CD14-positive monocyte (primary cell): ENCODE measurements at regions not wholly inside any gene's neighbourhood (a gene's known extent, or its start where the extent isn't known, plus 50 kb on each side); places are given as distances from the start of the nearest gene placed in this dataset.

ENCODE experiments used
- DNase-seq, 3 donors: peaks; one replicate each; pipeline ENCODE4 v3.0.0-alpha.2; 2011 to 2022
- H2AFZ ChIP-seq: 2 replicates; pipeline ENCODE4 v1.6.0; 2012; ENCODE audit warnings: mild to moderate bottlenecking, low read depth, low read length, inconsistent platforms; ENCODE audit not compliant: insufficient read depth, poor library complexity, severe bottlenecking
- H3K27ac ChIP-seq, 2 donors: 1 replicate in 1 of 2; 2 replicates in 1 of 2; pipeline ENCODE4 v1.5.1; 2012 to 2013; ENCODE audit warnings: low read length in 2 of 2, control low read depth in 1 of 2, inconsistent platforms in 1 of 2, low read depth in 1 of 2, mild to moderate bottlenecking in 1 of 2
- H3K27me3 ChIP-seq, 2 donors: one replicate each; pipeline versions ENCODE4 v1.6.0 to v1.6.1; 2011 to 2013; ENCODE audit warnings: low read length in 2 of 2; ENCODE audit not compliant: control insufficient read depth in 2 of 2, insufficient read depth in 2 of 2
- H3K36me3 ChIP-seq, 2 donors: replicated peaks in 1 of 2; 1 replicate in 1 of 2; 2 replicates in 1 of 2; pipeline versions ENCODE4 v1.5.1 to v1.6.1; 2012 to 2013; ENCODE audit warnings: low read length in 2 of 2, control low read depth in 1 of 2, inconsistent platforms in 1 of 2, mild to moderate bottlenecking in 1 of 2; ENCODE audit not compliant: insufficient read depth in 2 of 2, control insufficient read depth in 1 of 2
- H3K4me1 ChIP-seq, 2 donors: 1 replicate in 1 of 2; 2 replicates in 1 of 2; pipeline versions ENCODE4 v1.5.1 to v1.6.1; 2012 to 2013; ENCODE audit warnings: low read length in 2 of 2, control low read depth in 1 of 2, inconsistent platforms in 1 of 2, mild to moderate bottlenecking in 1 of 2, moderate library complexity in 1 of 2; ENCODE audit not compliant: insufficient read depth in 2 of 2, control insufficient read depth in 1 of 2
- H3K4me2 ChIP-seq: replicated peaks from 2 replicates; pipeline ENCODE3; 2012; ENCODE audit warnings: low read length, moderate library complexity, mild to moderate bottlenecking; ENCODE audit not compliant: poor library complexity, severe bottlenecking; ENCODE audit errors: extremely low read depth
- H3K4me3 ChIP-seq, 3 experiments: fragments of 200-600 bp in 1 of 3; sonication (generic) in 1 of 3; replicated peaks in 1 of 3; 1 replicate in 2 of 3; 2 replicates in 1 of 3; pipeline ENCODE4 v1.5.1; 2011 to 2013; ENCODE audit warnings: low read length in 3 of 3, mild to moderate bottlenecking in 3 of 3, control low read depth in 2 of 3, low read depth in 2 of 3, inconsistent platforms in 1 of 3, moderate library complexity in 1 of 3
- H3K79me2 ChIP-seq: 2 replicates; pipeline ENCODE4 v1.6.0; 2012; ENCODE audit warnings: mild to moderate bottlenecking, control low read depth, inconsistent platforms, low read length, moderate library complexity; ENCODE audit not compliant: insufficient read depth
- H3K9ac ChIP-seq: 2 replicates; pipeline ENCODE4 v1.6.0; 2017; ENCODE audit warnings: low read length, mild to moderate bottlenecking; ENCODE audit not compliant: insufficient read depth, poor library complexity, severe bottlenecking
- H3K9me3 ChIP-seq, 2 donors: replicated peaks in 1 of 2; 1 replicate in 1 of 2; 2 replicates in 1 of 2; pipeline versions ENCODE4 v1.5.1 to v1.6.1; 2012 to 2013; ENCODE audit warnings: low read length in 2 of 2, control low read depth in 1 of 2; ENCODE audit not compliant: control insufficient read depth in 1 of 2, insufficient read depth in 1 of 2
- H4K20me1 ChIP-seq: 2 replicates; pipeline ENCODE4 v1.6.0; 2012; ENCODE audit warnings: mild to moderate bottlenecking, low read length, control low read depth, moderate library complexity; ENCODE audit not compliant: insufficient read depth
- H3K27ac Mint-ChIP-seq, 7 donors: one replicate each; pipeline ENCODE4 v1.8.0; 2020; ENCODE audit warnings: mild to moderate bottlenecking in 7 of 7, mixed read lengths in 7 of 7, moderate library complexity in 6 of 7, inconsistent platforms in 2 of 7
- H3K27me3 Mint-ChIP-seq, 3 donors: one replicate each; pipeline ENCODE4 v1.8.0; 2021 to 2022; ENCODE audit warnings: low read depth in 3 of 3, mild to moderate bottlenecking in 3 of 3, mixed read lengths in 3 of 3, moderate library complexity in 3 of 3, inconsistent platforms in 1 of 3
- H3K36me3 Mint-ChIP-seq, 2 donors: one replicate each; pipeline ENCODE4 v1.8.0; 2020; ENCODE audit warnings: mixed read lengths in 2 of 2, inconsistent platforms in 1 of 2, mild to moderate bottlenecking in 1 of 2
- H3K4me1 Mint-ChIP-seq: one replicate; pipeline ENCODE4 v1.8.0; 2020; ENCODE audit warnings: mild to moderate bottlenecking, mixed read lengths
- H3K4me3 Mint-ChIP-seq, 2 donors: one replicate each; pipeline ENCODE4 v1.8.0; 2020; ENCODE audit warnings: mild to moderate bottlenecking in 2 of 2, mixed read lengths in 2 of 2, moderate library complexity in 1 of 2
- H3K9me3 Mint-ChIP-seq, 7 donors: one replicate each; pipeline ENCODE4 v1.8.0; 2020 to 2022; ENCODE audit warnings: mixed read lengths in 7 of 7, mild to moderate bottlenecking in 6 of 7, moderate library complexity in 6 of 7, inconsistent platforms in 2 of 7
- CTCF ChIP-seq: fragments of 200-600 bp; IDR thresholded peaks from one replicate; pipeline ENCODE4 v1.8.0; 2022; ENCODE audit warnings: antibody characterized with exemption, mild to moderate bottlenecking
- WGBS: methylation state at CpG from one replicate; pipeline ENCODE4 v1.1.5; 2013; ENCODE audit warnings: missing lambda C conversion rate; ENCODE audit not compliant: insufficient coverage; 5-methylcytosine and 5-hydroxymethylcytosine counted together
- intact Hi-C, 2 donors: fragments of 100-400 bp; cut with micrococcal nuclease; formaldehyde crosslinking; loops; one replicate each; pipeline versions ENCODE4 v1.15.0 to v1.15.1; 2023

GRCh38 chr2:13576406-13577036 lies 859.8 kb downstream of the TRIB2 start:
- H3K4me3 ChIP-seq, result no peak overlapping the region
- no CpG with 5 or more reads among the region's 2 CpGs for WGBS
- no peaks in the 10 kb centered on the region for H3K36me3 ChIP-seq
- H3K27ac ChIP-seq, result no peak overlapping the region
- Mint-ChIP-seq H3K36me3 (no peaks in the 10 kb centered on the region), H3K9me3 (peaks cover 0 to 3% (median 0%) of the 10 kb centered on the region in 7 donors), H3K27me3 (peaks cover 0 to 2% (median 0%) of the 10 kb centered on the region in 3 donors), H3K4me1 (no peaks in the 10 kb centered on the region), H3K27ac (no peak overlapping the region), H3K4me3 (no peak overlapping the region)
- DNase-seq, result no peak
- H3K4me2 ChIP-seq, result no peak overlapping the region
- H3K9ac ChIP-seq, result no peak overlapping the region
- TF ChIP-seq CTCF, result no peak
- no peaks in the 10 kb centered on the region for H3K79me2 ChIP-seq
- no peaks in the 10 kb centered on the region for H4K20me1 ChIP-seq
- no peaks in the 10 kb centered on the region for H3K4me1 ChIP-seq
- H2AFZ ChIP-seq, result no peak overlapping the region
- intact Hi-C loops, result no loop called here
- no peaks in the 10 kb centered on the region for H3K9me3 ChIP-seq
- no peaks in the 10 kb centered on the region for H3K27me3 ChIP-seq

GRCh38 chr2:13578547-13578946 lies 861.8 kb downstream of the TRIB2 start:
- Mint-ChIP-seq H3K4me1 (no peaks in the 10 kb centered on the region), H3K27ac (no peak overlapping the region), H3K4me3 (no peak overlapping the region), H3K27me3 (peaks cover 0 to 2% (median 0%) of the 10 kb centered on the region in 3 donors), H3K36me3 (no peaks in the 10 kb centered on the region), H3K9me3 (peaks cover 0 to 8% (median 0%) of the 10 kb centered on the region in 7 donors)
- Histone ChIP-seq H3K9ac (no peak overlapping the region), H4K20me1 (no peaks in the 10 kb centered on the region), H3K4me1 (no peaks in the 10 kb centered on the region), H3K79me2 (no peaks in the 10 kb centered on the region), H3K27ac (no peak overlapping the region), H3K27me3 (no peaks in the 10 kb centered on the region), H3K4me2 (no peak overlapping the region), H2AFZ (no peak overlapping the region), H3K4me3 (no peak overlapping the region), H3K9me3 (no peaks in the 10 kb centered on the region), H3K36me3 (no peaks in the 10 kb centered on the region)
- intact Hi-C loops, result no loop called here
- no peak for TF ChIP-seq CTCF
- DNase-seq, result no peak
- WGBS, result no CpG with 5 or more reads among the region's 1 CpG
